ENCODE measurements at regions not wholly inside any gene's neighbourhood (a gene's known extent, or its start where the extent isn't known, plus 50 kb on each side); places are given as distances from the start of the nearest gene placed in this dataset.

DNA sequence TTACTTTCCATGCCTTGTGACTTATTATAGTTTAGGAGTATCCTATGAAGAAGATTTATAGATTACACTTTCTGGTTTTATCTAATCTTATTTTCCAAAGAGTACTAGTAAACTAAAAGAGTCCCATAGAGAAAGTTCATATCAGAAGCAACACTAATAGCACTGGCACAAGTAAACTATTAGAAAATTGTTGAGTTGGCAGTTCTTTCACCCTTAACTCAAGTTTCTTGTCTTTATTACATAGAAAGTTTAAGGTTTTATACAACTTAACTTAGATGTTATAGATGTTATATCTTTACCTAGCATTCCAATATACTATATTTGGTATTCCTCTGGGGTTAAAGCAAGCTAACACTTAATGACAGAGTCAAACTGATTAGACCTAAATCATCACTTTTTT is 437.8 kb upstream of the ARRDC3 start:
- TF ChIP-seq, protein P1, sequence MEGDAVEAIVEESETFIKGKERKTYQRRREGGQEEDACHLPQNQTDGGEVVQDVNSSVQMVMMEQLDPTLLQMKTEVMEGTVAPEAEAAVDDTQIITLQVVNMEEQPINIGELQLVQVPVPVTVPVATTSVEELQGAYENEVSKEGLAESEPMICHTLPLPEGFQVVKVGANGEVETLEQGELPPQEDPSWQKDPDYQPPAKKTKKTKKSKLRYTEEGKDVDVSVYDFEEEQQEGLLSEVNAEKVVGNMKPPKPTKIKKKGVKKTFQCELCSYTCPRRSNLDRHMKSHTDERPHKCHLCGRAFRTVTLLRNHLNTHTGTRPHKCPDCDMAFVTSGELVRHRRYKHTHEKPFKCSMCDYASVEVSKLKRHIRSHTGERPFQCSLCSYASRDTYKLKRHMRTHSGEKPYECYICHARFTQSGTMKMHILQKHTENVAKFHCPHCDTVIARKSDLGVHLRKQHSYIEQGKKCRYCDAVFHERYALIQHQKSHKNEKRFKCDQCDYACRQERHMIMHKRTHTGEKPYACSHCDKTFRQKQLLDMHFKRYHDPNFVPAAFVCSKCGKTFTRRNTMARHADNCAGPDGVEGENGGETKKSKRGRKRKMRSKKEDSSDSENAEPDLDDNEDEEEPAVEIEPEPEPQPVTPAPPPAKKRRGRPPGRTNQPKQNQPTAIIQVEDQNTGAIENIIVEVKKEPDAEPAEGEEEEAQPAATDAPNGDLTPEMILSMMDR (IDR thresholded peaks at IDR 0.05; ENCODE audit: insufficient read depth, low read length) = no peak
- TF ChIP-seq POLR2AphosphoS5 (IDR thresholded peaks at IDR 0.05; ENCODE audit: low read depth) = no peak

Measured in HL-60 (cell line).